NOMO-1 (cell line): ENCODE measurements at regions not wholly inside any gene's neighbourhood (a gene's known extent, or its start where the extent isn't known, plus 50 kb on each side); places are given as distances from the start of the nearest gene placed in this dataset.

Experiments
- DNase-seq, 2 experiments: peaks; one replicate each; lab custom pipeline; 2025; ENCODE audit not compliant: unreplicated experiment in 2 of 2; lab: John Stamatoyannopoulos, UW

- no peak for DNase-seq
Measured at GRCh38 chr2:193348055-193348454, 1153.3 kb upstream of the TMEFF2 start.

GRCh38 chr2:193336781-193337180, 1142.0 kb upstream of the TMEFF2 start:
- no peak for DNase-seq

- DNase-seq: no peak
Measured at GRCh38 chr2:193334401-193334800, 1139.7 kb upstream of the TMEFF2 start.

GRCh38 chr2:193333539-193333938, 1138.8 kb upstream of the TMEFF2 start:
- no peak for DNase-seq

- no peak for DNase-seq
Measured at GRCh38 chr2:193332941-193333340, 1138.2 kb upstream of the TMEFF2 start.

- DNase-seq: peak; percentile 43 to 78
Measured at GRCh38 chr2:193331676-193332075, 1136.9 kb upstream of the TMEFF2 start.

- DNase-seq: peak in 1 of 2 experiments; percentile 48
Measured at GRCh38 chr2:193326296-193326695, 1131.6 kb upstream of the TMEFF2 start.

- no peak for DNase-seq
Measured at GRCh38 chr2:193315428-193316091, 1120.8 kb upstream of the TMEFF2 start.

GRCh38 chr2:193303464-193303863, 1108.7 kb upstream of the TMEFF2 start:
- DNase-seq: no peak

- DNase-seq: no peak
Measured at GRCh38 chr2:193294371-193294770, 1099.6 kb upstream of the TMEFF2 start.

GRCh38 chr2:193279361-193279760, 1084.6 kb upstream of the TMEFF2 start:
- DNase-seq: no peak

GRCh38 chr2:193276988-193277387, 1082.3 kb upstream of the TMEFF2 start:
- no peak for DNase-seq

- DNase-seq: no peak
Measured at GRCh38 chr2:193276560-193276959, 1081.8 kb upstream of the TMEFF2 start.

GRCh38 chr2:193276069-193276468, 1081.3 kb upstream of the TMEFF2 start:
- DNase-seq: no peak

GRCh38 chr2:193272011-193272410, 1077.3 kb upstream of the TMEFF2 start:
- peak; percentile 54 to 73 for DNase-seq

- DNase-seq: no peak
Measured at GRCh38 chr2:193270816-193271215, 1076.1 kb upstream of the TMEFF2 start.

- DNase-seq: no peak
Measured at GRCh38 chr2:193267496-193268002, 1072.8 kb upstream of the TMEFF2 start.

- no peak for DNase-seq
Measured at GRCh38 chr2:193253014-193253530, 1058.3 kb upstream of the TMEFF2 start.

- DNase-seq: no peak
Measured at GRCh38 chr2:193251909-193252308, 1057.2 kb upstream of the TMEFF2 start.

- no peak for DNase-seq
Measured at GRCh38 chr2:193250389-193250788, 1055.7 kb upstream of the TMEFF2 start.

GRCh38 chr2:193240752-193241151, 1046.0 kb upstream of the TMEFF2 start:
- DNase-seq: no peak

- no peak for DNase-seq
Measured at GRCh38 chr2:193231634-193232033, 1036.9 kb upstream of the TMEFF2 start.

- DNase-seq: no peak
Measured at GRCh38 chr2:193228276-193228675, 1033.5 kb upstream of the TMEFF2 start.
